ENCODE measurements at regions not wholly inside any gene's neighbourhood (a gene's known extent, or its start where the extent isn't known, plus 50 kb on each side); places are given as distances from the start of the nearest gene placed in this dataset.

GRCh38 chr15:57767481-57767880, 61.0 kb downstream of the POLR2M start:
- Histone ChIP-seq H3K9ac (no peak overlapping the region), H3K27ac (no peak overlapping the region), H3K79me2 (no peaks in the 10 kb centered on the region), H3K4me2 (ENCODE audit: low read length) (no peak overlapping the region), H3K27me3 (ENCODE audit: control insufficient read depth, insufficient read depth, low read length) (no peaks in the 10 kb centered on the region), H3K9me3 (ENCODE audit: control insufficient read depth, low read length) (no peaks in the 10 kb centered on the region), H2AFZ (no peak overlapping the region), H3K4me1 (no peaks in the 10 kb centered on the region), H3K36me3 (ENCODE audit: control insufficient read depth, insufficient read depth, low read length) (no peaks in the 10 kb centered on the region), H3K4me3 (ENCODE audit: low read depth, low read length) (no peak overlapping the region)
- no peak for TF ChIP-seq CTCF (IDR thresholded peaks at IDR 0.05)

- no peak for TF ChIP-seq CTCF (IDR thresholded peaks at IDR 0.05)
- H3K4me3 ChIP-seq (ENCODE audit: low read depth, low read length), result no peak overlapping the region
- H3K36me3 ChIP-seq (ENCODE audit: control insufficient read depth, insufficient read depth, low read length), result no peaks in the 10 kb centered on the region
- H3K9ac ChIP-seq, result no peak overlapping the region
- H3K79me2 ChIP-seq, result no peaks in the 10 kb centered on the region
- H3K27ac ChIP-seq, result no peak overlapping the region
- no peaks in the 10 kb centered on the region for H3K27me3 ChIP-seq (ENCODE audit: control insufficient read depth, insufficient read depth, low read length)
- H3K4me1 ChIP-seq, result no peaks in the 10 kb centered on the region
- no peaks in the 10 kb centered on the region for H3K9me3 ChIP-seq (ENCODE audit: control insufficient read depth, low read length)
- H2AFZ ChIP-seq, result no peak overlapping the region
- H3K4me2 ChIP-seq (ENCODE audit: low read length), result no peak overlapping the region
These were observed 62.8 kb downstream of the POLR2M start for GRCh38 chr15:57769266-57769665.

- H3K27ac ChIP-seq, result no peak overlapping the region
- H3K4me1 ChIP-seq, result no peaks in the 10 kb centered on the region
- H2AFZ ChIP-seq, result no peak overlapping the region
- no peaks in the 10 kb centered on the region for H3K9me3 ChIP-seq (ENCODE audit: control insufficient read depth, low read length)
- TF ChIP-seq CTCF (IDR thresholded peaks at IDR 0.05), result no peak
- no peaks in the 10 kb centered on the region for H3K36me3 ChIP-seq (ENCODE audit: control insufficient read depth, insufficient read depth, low read length)
- H3K9ac ChIP-seq, result no peak overlapping the region
- no peaks in the 10 kb centered on the region for H3K79me2 ChIP-seq
- no peak overlapping the region for H3K4me3 ChIP-seq (ENCODE audit: low read depth, low read length)
- no peak overlapping the region for H3K4me2 ChIP-seq (ENCODE audit: low read length)
- H3K27me3 ChIP-seq (ENCODE audit: control insufficient read depth, insufficient read depth, low read length), result no peaks in the 10 kb centered on the region
These were observed 64.0 kb downstream of the POLR2M start for GRCh38 chr15:57770495-57770894.

- no peak for TF ChIP-seq CTCF (IDR thresholded peaks at IDR 0.05)
- H3K9me3 ChIP-seq (ENCODE audit: control insufficient read depth, low read length), result no peaks in the 10 kb centered on the region
- no peak overlapping the region for H3K4me3 ChIP-seq (ENCODE audit: low read depth, low read length)
- H3K4me1 ChIP-seq, result no peaks in the 10 kb centered on the region
- H3K79me2 ChIP-seq, result no peaks in the 10 kb centered on the region
- H3K27me3 ChIP-seq (ENCODE audit: control insufficient read depth, insufficient read depth, low read length), result no peaks in the 10 kb centered on the region
- no peak overlapping the region for H3K27ac ChIP-seq
- no peak overlapping the region for H2AFZ ChIP-seq
- no peaks in the 10 kb centered on the region for H3K36me3 ChIP-seq (ENCODE audit: control insufficient read depth, insufficient read depth, low read length)
- H3K9ac ChIP-seq, result no peak overlapping the region
- no peak overlapping the region for H3K4me2 ChIP-seq (ENCODE audit: low read length)
These were observed 65.9 kb downstream of the POLR2M start for GRCh38 chr15:57772223-57772957.

- H3K4me2 ChIP-seq (ENCODE audit: low read length), result no peak overlapping the region
- no peak for TF ChIP-seq CTCF (IDR thresholded peaks at IDR 0.05)
- no peaks in the 10 kb centered on the region for H3K27me3 ChIP-seq (ENCODE audit: control insufficient read depth, insufficient read depth, low read length)
- no peak overlapping the region for H2AFZ ChIP-seq
- H3K27ac ChIP-seq, result no peak overlapping the region
- no peaks in the 10 kb centered on the region for H3K79me2 ChIP-seq
- H3K36me3 ChIP-seq (ENCODE audit: control insufficient read depth, insufficient read depth, low read length), result no peaks in the 10 kb centered on the region
- H3K9ac ChIP-seq, result no peak overlapping the region
- H3K4me1 ChIP-seq, result no peaks in the 10 kb centered on the region
- H3K9me3 ChIP-seq (ENCODE audit: control insufficient read depth, low read length), result no peaks in the 10 kb centered on the region
- no peak overlapping the region for H3K4me3 ChIP-seq (ENCODE audit: low read depth, low read length)
These were observed 66.5 kb downstream of the POLR2M start for GRCh38 chr15:57773051-57773450.
